ENCODE measurements at regions not wholly inside any gene's neighbourhood (a gene's known extent, or its start where the extent isn't known, plus 50 kb on each side); places are given as distances from the start of the nearest gene placed in this dataset. TPM values are rescaled to one million over a fixed set of nuclear protein-coding genes. Genes with fewer than 3 reads are reported as not detected.

- Histone ChIP-seq H4K91ac (ENCODE audit: low read length) (no peak overlapping the region), H3K9ac (ENCODE audit: low read length) (peak overlapping the region; percentile 96), H4K8ac (ENCODE audit: low read length) (no peak overlapping the region), H3K27ac (ENCODE audit: low read length, poor library complexity, severe bottlenecking) (no peak overlapping the region), H2AK5ac (ENCODE audit: low read length, severe bottlenecking) (no peak overlapping the region), H3K27me3 (ENCODE audit: control insufficient read depth in 1 of 2, insufficient read depth in 1 of 2, low read length in 2 of 2) (no peaks in the 10 kb centered on the region), H3K4me2 (ENCODE audit: low read length, poor library complexity, severe bottlenecking) (no peak overlapping the region), H3K79me1 (replicated peaks; ENCODE audit: low read length, poor library complexity, severe bottlenecking) (no peaks in the 10 kb centered on the region), H3K4ac (ENCODE audit: low read depth in 1 of 2, low read length in 2 of 2) (no peak overlapping the region), H3K4me3 (ENCODE audit: insufficient read depth in 1 of 2, low read depth in 1 of 2, low read length in 2 of 2) (peak overlapping the region in 1 of 2 experiments; percentile 48), H2BK12ac (ENCODE audit: low read length in 2 of 2) (no peak overlapping the region), H3K9me3 (ENCODE audit: control insufficient read depth, low read length) (no peaks in the 10 kb centered on the region), H3K4me1 (ENCODE audit: control insufficient read depth, insufficient read depth, low read depth, low read length) (no peaks in the 10 kb centered on the region), H2AFZ (ENCODE audit: low read depth, low read length) (no peak overlapping the region), H2BK5ac (ENCODE audit: low read depth, low read length, poor library complexity, severe bottlenecking) (no peak overlapping the region), H3K18ac (ENCODE audit: low read depth in 1 of 2, low read length in 2 of 2) (no peak overlapping the region), H3K36me3 (ENCODE audit: control insufficient read depth in 1 of 2, insufficient read depth in 2 of 2, low read depth in 1 of 2, low read length in 2 of 2) (no peaks in the 10 kb centered on the region), H2BK15ac (ENCODE audit: low read depth, poor library complexity, severe bottlenecking) (no peak overlapping the region), H3K14ac (ENCODE audit: low read length in 2 of 2) (no peak overlapping the region), H2BK120ac (ENCODE audit: low read depth, low read length) (no peak overlapping the region), H3K23ac (ENCODE audit: low read length in 2 of 2) (no peak overlapping the region)
- no peak for DNase-seq
- WGBS = 91% methylated on average over 4 of the region's 4 CpGs
These were observed 50.6 kb upstream of the LYPLAL1 start for GRCh38 chr1:219123036-219123435.

Small RNAs in the stretch of these regions (small RNA-seq; reads per million reads assigned to genes)
- gene RF00012 (ENCODE audit: low read depth) = not detected

Data from mesenchymal stem cell (in vitro differentiated cells and primary cell).